GM18870 (cell line): ENCODE measurements at regions not wholly inside any gene's neighbourhood (a gene's known extent, or its start where the extent isn't known, plus 50 kb on each side); places are given as distances from the start of the nearest gene placed in this dataset.

Source experiments
- ATAC-seq: cut with Tn5 transposase; IDR thresholded peaks from one replicate; pipeline ENCODE4 v1.9.1; 2021; ENCODE audit warnings: moderate library complexity; ENCODE audit not compliant: unreplicated experiment

DNA sequence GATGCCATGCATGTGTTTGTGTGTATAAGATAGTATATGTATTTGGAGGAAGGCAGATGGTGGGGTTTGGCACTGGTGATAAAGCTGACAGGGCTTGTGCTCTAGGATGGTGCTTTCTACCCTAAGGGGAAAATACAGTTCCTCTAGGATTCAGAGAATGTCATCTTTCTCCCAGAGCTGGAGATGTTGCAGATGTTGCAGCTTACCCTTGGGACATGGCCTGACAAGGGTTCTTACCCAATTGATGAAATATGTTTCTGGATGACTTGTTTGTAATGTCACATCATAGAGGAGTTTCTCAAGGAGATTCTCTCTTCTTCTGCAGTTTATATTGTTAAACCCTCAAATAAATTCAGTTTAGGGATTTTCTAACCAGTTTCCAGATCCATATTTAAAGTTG lies 52.5 kb upstream of the PITX2 start:
- no peak for ATAC-seq

- ATAC-seq = no peak
Observed at GRCh38 chr4:110676241-110676640, 53.4 kb upstream of the PITX2 start.

- ATAC-seq = no peak
Observed at GRCh38 chr4:110678517-110679227, 55.8 kb upstream of the PITX2 start.

GRCh38 chr4:110680265-110680664 lies 57.4 kb upstream of the PITX2 start:
- ATAC-seq = no peak

DNA sequence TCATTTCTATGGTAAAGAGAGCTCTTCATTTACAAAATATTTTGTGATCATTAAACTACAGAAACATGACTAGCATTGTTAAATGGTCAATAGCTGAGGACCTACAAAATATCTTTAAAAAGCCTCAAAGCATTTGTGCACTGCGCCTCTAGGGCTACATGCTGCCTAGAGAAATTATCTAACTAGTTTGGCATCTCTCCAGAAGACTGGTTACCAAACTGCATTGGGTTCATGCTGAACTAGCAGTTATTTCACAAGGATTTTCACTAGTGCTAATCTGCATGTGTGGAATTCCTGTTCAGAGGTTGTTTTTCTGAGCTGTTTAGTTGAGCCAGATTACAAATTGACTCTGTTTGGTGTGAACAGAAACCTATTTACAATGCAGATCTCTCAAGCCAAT lies 58.5 kb upstream of the PITX2 start:
- no peak for ATAC-seq

DNA sequence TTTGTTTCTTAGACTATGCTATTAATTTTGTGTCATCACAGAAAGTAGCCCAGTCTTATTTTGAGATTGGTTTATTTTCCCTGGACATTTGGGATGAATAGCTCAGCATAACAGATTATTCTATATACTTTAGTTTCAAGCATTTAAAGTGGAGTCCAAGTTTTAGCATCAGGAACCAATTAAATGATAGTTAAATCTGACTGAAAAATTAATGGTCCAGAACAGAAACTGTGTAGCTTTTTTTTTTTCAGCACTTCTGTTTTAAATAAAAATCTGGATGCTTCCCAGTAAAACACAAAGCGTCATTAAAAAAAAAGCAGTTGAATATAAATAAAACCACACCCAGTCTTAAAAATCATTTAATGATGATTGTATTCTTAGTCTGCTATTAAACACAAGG lies 59.4 kb upstream of the PITX2 start:
- ATAC-seq = no peak

DNA sequence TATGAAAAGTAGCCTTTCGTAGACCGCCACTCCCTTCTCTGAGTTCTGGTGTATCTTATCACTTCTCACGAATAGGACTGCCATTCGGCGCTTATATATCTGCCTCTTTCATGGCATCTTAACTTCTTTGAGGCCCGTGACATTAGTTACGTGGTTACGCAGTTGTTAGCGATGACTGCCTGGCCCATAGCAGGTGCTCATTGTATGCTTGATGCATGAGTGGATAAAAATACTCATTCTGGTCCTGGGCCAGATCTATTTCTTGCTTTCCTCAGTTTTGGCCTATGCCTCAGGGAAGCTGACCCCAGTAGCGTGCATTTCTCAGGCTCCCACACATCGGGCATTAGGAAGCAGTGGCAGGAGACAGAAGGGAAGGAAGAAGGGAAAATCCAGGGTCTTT lies 60.7 kb upstream of the PITX2 start:
- ATAC-seq = no peak

DNA sequence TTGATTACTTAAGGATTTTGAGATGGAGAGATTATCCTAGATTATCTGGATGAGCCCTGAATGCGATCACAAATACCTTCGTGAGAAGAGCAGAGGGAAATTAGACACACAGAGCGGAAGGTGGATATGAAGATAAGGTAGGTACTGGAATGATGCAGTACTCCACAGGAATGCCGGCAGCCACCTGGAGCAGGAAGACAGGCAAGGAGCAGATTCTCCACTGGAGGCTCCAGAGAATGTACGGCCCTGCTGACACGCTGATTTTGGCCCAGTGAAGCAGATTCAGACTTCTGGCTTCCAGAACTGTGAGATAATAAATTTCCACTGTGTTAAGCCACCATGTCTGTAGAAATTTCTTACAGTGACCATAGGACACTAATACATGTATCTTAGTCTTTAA lies 79.4 kb upstream of the PITX2 start:
- no peak for ATAC-seq

- peak; percentile 84 for ATAC-seq
Observed at GRCh38 chr4:110704748-110705439, 82.0 kb upstream of the PITX2 start.

DNA sequence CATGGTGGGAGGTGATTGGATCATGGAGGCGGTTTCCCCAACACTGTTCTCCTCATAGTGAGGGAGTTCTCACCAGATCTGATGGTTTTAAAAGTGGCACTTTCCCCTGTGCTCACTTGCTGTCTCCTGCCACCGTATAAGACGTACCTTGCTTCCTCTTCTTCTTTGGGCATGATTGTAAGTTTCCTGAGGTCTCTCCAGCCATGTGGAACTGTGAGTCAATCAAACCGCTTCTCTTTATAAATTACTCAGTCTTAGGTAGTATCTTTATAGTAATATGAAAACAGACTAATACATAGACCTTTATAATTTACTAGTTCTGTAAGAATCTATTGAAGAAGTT lies 82.5 kb upstream of the PITX2 start:
- no peak for ATAC-seq

DNA sequence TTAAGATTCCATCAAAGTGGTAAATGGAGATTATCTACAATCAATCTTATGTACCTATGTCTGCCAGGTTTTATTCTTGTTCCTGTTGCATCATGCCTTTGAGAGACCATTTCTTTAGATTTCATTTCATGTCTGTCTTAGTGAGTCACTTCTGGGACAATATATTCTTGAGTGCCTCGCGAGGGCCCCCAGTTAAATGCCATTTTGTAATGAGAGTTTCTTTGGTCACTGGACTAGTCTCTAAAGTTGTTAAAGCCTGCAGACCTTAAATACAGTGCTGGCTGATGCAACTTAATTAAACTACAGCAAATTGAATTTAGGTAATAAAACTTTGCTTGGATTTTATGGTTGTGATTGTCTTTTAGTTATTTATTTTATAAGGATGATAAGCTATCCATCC lies 87.2 kb upstream of the PITX2 start:
- no peak for ATAC-seq

DNA sequence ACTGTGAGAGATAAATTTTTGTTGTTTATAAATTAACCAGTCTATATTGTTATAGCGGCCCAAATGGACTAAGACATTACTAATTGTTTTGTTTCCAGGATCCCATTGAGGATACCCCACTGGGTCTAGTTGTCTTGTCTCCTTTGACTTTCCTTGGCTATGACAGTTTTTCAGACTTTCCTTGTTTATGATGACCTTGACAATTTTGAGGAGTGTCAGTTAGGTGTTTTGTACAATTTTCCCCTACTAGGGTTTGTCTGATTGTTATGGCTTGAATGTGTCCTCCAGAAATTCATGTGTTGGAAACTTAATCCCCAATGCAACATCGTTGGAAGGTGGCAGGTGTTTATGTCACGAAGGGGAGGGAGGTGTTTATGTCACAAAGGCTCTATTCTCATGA lies 89.6 kb upstream of the PITX2 start:
- ATAC-seq = no peak

GRCh38 chr4:110730318-110730717 lies 107.4 kb upstream of the PITX2 start:
- no peak for ATAC-seq

GRCh38 chr4:110733901-110734300 lies 111.0 kb upstream of the PITX2 start:
- ATAC-seq = no peak

DNA sequence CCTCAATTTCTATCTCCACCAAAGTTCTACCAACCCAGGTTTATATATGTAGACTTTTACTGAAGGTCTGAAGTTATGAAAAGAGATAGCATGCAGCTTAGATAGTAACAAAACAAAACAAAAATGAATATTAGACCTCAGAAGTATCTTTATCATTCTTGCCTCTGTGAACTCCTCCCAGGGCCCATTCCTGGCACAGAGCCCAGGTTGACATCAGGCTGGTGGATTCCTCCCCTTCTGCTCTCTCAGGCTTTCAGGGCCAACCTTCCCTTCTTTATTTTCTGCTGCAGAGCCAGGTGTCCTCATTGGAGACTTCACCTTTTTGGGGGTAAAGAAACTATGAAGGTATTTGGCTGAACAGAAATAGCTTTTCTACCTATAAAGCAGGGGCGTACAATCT lies 112.8 kb upstream of the PITX2 start:
- no peak for ATAC-seq

DNA sequence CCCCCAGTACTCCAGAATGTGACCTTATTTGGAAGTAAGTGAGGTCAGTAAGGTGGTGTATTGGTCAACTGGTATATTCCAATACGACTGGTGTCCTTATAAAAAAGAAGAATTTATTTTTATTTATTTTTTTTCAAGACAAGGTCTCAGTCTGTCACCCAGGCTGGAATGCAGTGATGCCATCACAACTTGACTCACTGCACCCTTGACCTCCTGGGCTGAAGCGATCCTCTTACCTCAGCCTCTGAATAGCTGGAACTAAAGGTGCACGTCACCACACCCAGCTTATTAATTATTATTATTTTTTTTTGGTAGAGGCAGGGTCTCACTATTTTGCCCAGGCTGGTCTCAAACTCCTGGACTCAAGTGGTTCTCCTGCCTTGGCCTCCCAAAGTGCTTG lies 115.1 kb upstream of the PITX2 start:
- ATAC-seq = no peak

- ATAC-seq = no peak
Observed at GRCh38 chr4:110742143-110742542, 119.3 kb upstream of the PITX2 start.

- no peak for ATAC-seq
Observed at GRCh38 chr4:110748071-110748470, 125.2 kb upstream of the PITX2 start.

DNA sequence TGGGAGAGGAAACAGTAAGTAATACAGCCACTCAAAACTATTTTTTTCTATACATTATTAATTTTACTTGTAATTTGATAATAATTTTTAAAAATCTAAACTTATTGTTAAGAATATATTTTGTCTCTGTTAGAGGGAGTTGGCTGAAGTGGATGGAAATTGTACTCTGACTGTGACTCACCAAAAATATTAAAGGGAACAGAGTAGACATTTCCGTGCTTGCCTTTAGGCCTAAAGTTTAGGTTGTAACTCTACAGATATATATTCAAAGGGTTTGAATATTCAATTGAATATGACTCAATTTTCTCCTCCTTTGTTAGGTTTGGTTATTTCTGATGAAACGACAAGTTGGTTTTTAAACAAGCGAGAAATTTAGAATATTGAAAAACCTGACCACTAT lies 128.3 kb upstream of the PITX2 start:
- ATAC-seq = no peak

- ATAC-seq = no peak
Observed at GRCh38 chr4:110751986-110752385, 129.1 kb upstream of the PITX2 start.

GRCh38 chr4:110753466-110753865 lies 130.6 kb upstream of the PITX2 start:
- no peak for ATAC-seq

DNA sequence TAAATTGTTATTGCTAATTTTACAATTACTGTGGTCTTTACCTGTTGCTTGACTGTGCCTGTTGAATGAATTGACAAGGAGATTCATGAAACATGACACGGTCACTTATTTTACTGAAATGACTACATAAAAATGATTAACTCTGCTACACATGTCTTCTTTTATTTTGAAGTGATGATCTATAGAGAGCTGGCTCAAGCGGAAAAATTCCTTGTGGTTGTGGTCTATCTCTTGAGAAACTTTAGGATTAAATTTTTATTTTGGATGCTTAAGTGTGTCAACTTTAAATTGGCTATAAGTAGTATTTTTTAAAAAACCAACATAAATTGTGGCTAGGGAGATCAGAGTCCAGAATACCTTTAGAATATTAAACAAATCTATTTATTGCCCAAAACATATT lies 131.8 kb upstream of the PITX2 start:
- ATAC-seq = no peak

DNA sequence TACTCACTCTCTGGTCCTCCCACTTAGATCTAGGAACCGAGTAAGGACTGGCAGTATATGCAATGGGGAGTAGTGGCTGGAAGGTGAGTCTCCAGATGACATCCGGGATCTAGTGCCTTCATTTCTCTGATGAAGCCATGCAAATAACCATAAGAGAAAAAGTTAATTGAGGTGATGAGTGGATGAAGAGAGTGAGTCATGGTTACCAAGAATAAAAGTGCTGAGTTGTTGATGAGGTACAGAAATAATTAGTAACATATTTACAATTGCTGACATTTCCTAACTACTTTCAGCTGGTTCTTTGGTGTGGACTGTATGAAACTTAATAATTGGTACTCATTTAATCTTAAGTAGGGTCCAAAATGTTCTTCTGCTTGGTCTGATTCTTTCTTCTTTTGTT lies 146.7 kb upstream of the PITX2 start:
- ATAC-seq = no peak
